IMR-90 (cell line): ENCODE measurements at regions not wholly inside any gene's neighbourhood (a gene's known extent, or its start where the extent isn't known, plus 50 kb on each side); places are given as distances from the start of the nearest gene placed in this dataset.

Experiments
- ATAC-seq: fragments of 200-7000 bp; cut with Tn5 transposase; 2 replicates; pipeline ENCODE4 v1.9.1; 2020; ENCODE audit warnings: low read depth, mild to moderate bottlenecking, moderate library complexity
- BruUV-seq: library from RNA; stranded (reverse); fragments of 400-500 nt; replicated peaks from 2 replicates; lab custom pipeline; 2021; lab: Mats Ljungman, UMichigan
- CTCF ChIA-PET: fragments of 300-600 bp; formaldehyde crosslinking; extraction: SDS; loops from one replicate; lab custom pipeline; 2021; ENCODE audit warnings: antibody characterized with exemption; lab: Yijun Ruan, JAX
- POLR2A ChIA-PET: fragments of 300-600 bp; sonication (Branson Sonifier 250); formaldehyde crosslinking; loops from one replicate; lab custom pipeline; 2022; ENCODE audit warnings: antibody characterized with exemption; ENCODE audit not compliant: unreplicated experiment; lab: Charles Lee
- DNase-seq: peaks from one replicate; pipeline ENCODE4 v3.0.0; 2013
- H2AFZ ChIP-seq: replicated peaks from 2 replicates; pipeline ENCODE3; 2013; ENCODE audit warnings: low read length, mild to moderate bottlenecking; ENCODE audit not compliant: poor library complexity
- H2AK5ac ChIP-seq: 2 replicates; pipeline ENCODE4 v1.6.1; 2013; ENCODE audit warnings: low read depth, low read length, inconsistent platforms
- H2AK9ac ChIP-seq: replicated peaks from 2 replicates; pipeline ENCODE3; 2013; ENCODE audit warnings: mild to moderate bottlenecking, low read depth, low read length, moderate library complexity; ENCODE audit not compliant: poor library complexity
- H2BK120ac ChIP-seq: 2 replicates; pipeline ENCODE4 v1.6.1; 2013; ENCODE audit warnings: low read depth, low read length, inconsistent platforms
- H2BK15ac ChIP-seq: 3 replicates; pipeline ENCODE4 v1.6.1; 2013; ENCODE audit warnings: low read depth, low read length, inconsistent platforms
- H2BK20ac ChIP-seq: 2 replicates; pipeline ENCODE4 v1.6.1; 2013; ENCODE audit warnings: low read depth, mild to moderate bottlenecking, inconsistent platforms, low read length, moderate library complexity
- H2BK5ac ChIP-seq: 2 replicates; pipeline ENCODE4 v1.6.1; 2013; ENCODE audit warnings: mild to moderate bottlenecking, low read depth, low read length, inconsistent platforms; ENCODE audit not compliant: poor library complexity, severe bottlenecking
- H3K14ac ChIP-seq: replicated peaks from 2 replicates; pipeline ENCODE4 v1.6.1; 2013; ENCODE audit warnings: low read depth, low read length, inconsistent platforms
- H3K18ac ChIP-seq: 2 replicates; pipeline ENCODE4 v1.6.1; 2013; ENCODE audit warnings: low read depth, low read length, control low read depth
- H3K23ac ChIP-seq: 2 replicates; pipeline ENCODE4 v1.6.1; 2013; ENCODE audit warnings: low read depth, low read length, inconsistent platforms
- H3K27ac ChIP-seq: 2 replicates; pipeline ENCODE4 v1.5.1; 2013; ENCODE audit warnings: mild to moderate bottlenecking, control low read depth, low read length; ENCODE audit not compliant: insufficient read depth
- H3K27me3 ChIP-seq: 2 replicates; pipeline ENCODE4 v1.6.1; 2013; ENCODE audit warnings: low read length; ENCODE audit not compliant: control insufficient read depth, insufficient read depth
- H3K36me3 ChIP-seq: 2 replicates; pipeline ENCODE4 v1.6.1; 2013; ENCODE audit warnings: low read length, mixed read lengths; ENCODE audit not compliant: control insufficient read depth, insufficient read depth
- H3K4ac ChIP-seq: 2 replicates; pipeline ENCODE4 v1.6.1; 2013; ENCODE audit warnings: low read depth, low read length, inconsistent platforms
- H3K4me1 ChIP-seq: 2 replicates; pipeline ENCODE4 v1.6.1; 2013; ENCODE audit warnings: low read length, mixed read lengths; ENCODE audit not compliant: control insufficient read depth, insufficient read depth
- H3K4me2 ChIP-seq: 2 replicates; pipeline ENCODE4 v1.6.1; 2013; ENCODE audit warnings: low read depth, mild to moderate bottlenecking, control low read depth, low read length, moderate library complexity
- H3K4me3 ChIP-seq: 2 replicates; pipeline ENCODE4 v1.5.1; 2013; ENCODE audit warnings: low read depth, mild to moderate bottlenecking, control low read depth, low read length, moderate library complexity; ENCODE audit not compliant: insufficient read depth
- H3K56ac ChIP-seq: 2 replicates; pipeline ENCODE4 v1.6.1; 2013; ENCODE audit warnings: low read length, inconsistent platforms; ENCODE audit not compliant: insufficient read depth; ENCODE audit errors: extremely low read depth
- H3K79me1 ChIP-seq, 2 experiments: 2 replicates each; pipeline ENCODE4 v1.6.1; 2013; ENCODE audit warnings: low read length in 2 of 2, inconsistent platforms in 1 of 2, low read depth in 1 of 2
- H3K9ac ChIP-seq: 2 replicates; pipeline ENCODE4 v1.6.1; 2013; ENCODE audit warnings: low read depth, low read length, control low read depth
- H3K9me1 ChIP-seq: 2 replicates; pipeline ENCODE4 v1.6.1; 2013; ENCODE audit warnings: low read length, inconsistent platforms; ENCODE audit not compliant: insufficient read depth
- H3K9me3 ChIP-seq: 2 replicates; pipeline ENCODE4 v1.6.1; 2013; ENCODE audit warnings: low read length; ENCODE audit not compliant: control insufficient read depth, insufficient read depth
- H4K20me1 ChIP-seq: 2 replicates; pipeline ENCODE4 v1.6.1; 2013; ENCODE audit warnings: low read length, inconsistent platforms; ENCODE audit not compliant: insufficient read depth
- H4K5ac ChIP-seq: 2 replicates; pipeline ENCODE4 v1.6.1; 2013; ENCODE audit warnings: mild to moderate bottlenecking, low read depth, low read length, control low read depth
- H4K8ac ChIP-seq, 2 experiments: 2 replicates each; pipeline ENCODE4 v1.6.1; 2013; ENCODE audit warnings: low read depth in 2 of 2, low read length in 2 of 2, control low read depth in 1 of 2, inconsistent platforms in 1 of 2
- H4K91ac ChIP-seq: 2 replicates; pipeline ENCODE4 v1.6.1; 2013; ENCODE audit warnings: low read depth, low read length, inconsistent platforms; ENCODE audit not compliant: insufficient read depth
- BHLHE40 ChIP-seq: fragments of 150-350 bp; IDR thresholded peaks from 2 replicates; pipeline ENCODE4 v1.6.1; 2016; ENCODE audit warnings: mild to moderate bottlenecking, low read depth, low read length
- CEBPB ChIP-seq: IDR thresholded peaks from 2 replicates; pipeline ENCODE4 v1.6.1; 2012; ENCODE audit warnings: low read depth, low read length, improper control_type of control experiment
- CHD1 ChIP-seq: IDR thresholded peaks from 2 replicates; pipeline ENCODE4 v1.6.1; 2012; ENCODE audit warnings: low read depth, low read length, improper control_type of control experiment
- CTCF ChIP-seq: conservative IDR thresholded peaks from 2 replicates; pipeline ENCODE4 v1.5.1; 2012; ENCODE audit warnings: mild to moderate bottlenecking, low read depth, low read length, improper control_type of control experiment
- ELK1 ChIP-seq: fragments of 150-350 bp; IDR thresholded peaks from 2 replicates; pipeline ENCODE4 v1.6.1; 2016; ENCODE audit warnings: low read depth, mild to moderate bottlenecking, low read length, moderate library complexity, borderline replicate concordance
- FOS ChIP-seq: fragments of 150-350 bp; IDR thresholded peaks from 2 replicates; pipeline ENCODE4 v1.6.1; 2016; ENCODE audit warnings: low read depth, low read length
- MAFK ChIP-seq: IDR thresholded peaks from 2 replicates; pipeline ENCODE4 v1.6.1; 2012; ENCODE audit warnings: low read depth, low read length, improper control_type of control experiment
- MAZ ChIP-seq: IDR thresholded peaks from 2 replicates; pipeline ENCODE4 v1.6.1; 2012; ENCODE audit warnings: low read depth, mild to moderate bottlenecking, low read length, improper control_type of control experiment, moderate library complexity, borderline replicate concordance
- MXI1 ChIP-seq: IDR thresholded peaks from 2 replicates; pipeline ENCODE4 v1.6.1; 2012; ENCODE audit warnings: low read depth, mild to moderate bottlenecking, low read length, moderate library complexity, borderline replicate concordance
- NFE2L2 ChIP-seq: fragments of 150-350 bp; IDR thresholded peaks from 2 replicates; pipeline ENCODE4 v1.6.1; 2016; ENCODE audit warnings: low read depth, mild to moderate bottlenecking, low read length
- POLR2A ChIP-seq: IDR thresholded peaks from 2 replicates; pipeline ENCODE4 v1.6.1; 2012; ENCODE audit warnings: mild to moderate bottlenecking, low read depth, low read length
- RAD21 ChIP-seq: IDR thresholded peaks from 2 replicates; pipeline ENCODE4 v1.6.1; 2012; ENCODE audit warnings: low read length, improper control_type of control experiment
- RCOR1 ChIP-seq: IDR thresholded peaks from 2 replicates; pipeline ENCODE4 v1.6.1; 2012; ENCODE audit warnings: mild to moderate bottlenecking, low read length, improper control_type of control experiment; ENCODE audit not compliant: insufficient replicate concordance
- RFX5 ChIP-seq: IDR thresholded peaks from 2 replicates; pipeline ENCODE4 v1.8.0; 2012; ENCODE audit warnings: low read depth, mild to moderate bottlenecking, low read length, moderate library complexity
- SMC3 ChIP-seq: fragments of 150-350 bp; IDR thresholded peaks from 2 replicates; pipeline ENCODE4 v1.6.1; 2016; ENCODE audit warnings: low read depth, mild to moderate bottlenecking, antibody characterized with exemption, low read length, moderate library complexity
- USF2 ChIP-seq: fragments of 150-350 bp; IDR thresholded peaks from 2 replicates; pipeline ENCODE4 v1.6.1; 2017; ENCODE audit warnings: mild to moderate bottlenecking, antibody characterized with exemption, low read length, low read depth
- WGBS, 2 experiments: methylation state at CpG; one replicate each; pipeline versions ENCODE4 v1.1.5 to v1.1.7; 2013; ENCODE audit warnings: missing lambda C conversion rate in 2 of 2; ENCODE audit not compliant: insufficient read length in 1 of 2; ENCODE audit errors: extremely low coverage in 2 of 2; 5-methylcytosine and 5-hydroxymethylcytosine counted together
- dilution Hi-C: fragments of 300-500 bp; cut with HindIII; formaldehyde crosslinking; loops from one replicate; pipeline ENCODE4 v1.14.3; 2018; ENCODE audit warnings: low sequenced_read_pairs; ENCODE audit not compliant: unreplicated experiment
- in situ Hi-C: fragments of 300-500 bp; cut with MboI; formaldehyde crosslinking; loops from 3 replicates; pipeline ENCODE4 v1.14.3; 2019; ENCODE audit warnings: low sequenced_read_pairs, inconsistent platforms, mixed read lengths
- intact Hi-C: fragments of 100-400 bp; cut with micrococcal nuclease; formaldehyde crosslinking; loops from 2 replicates; pipeline ENCODE4 v1.10.0; 2022

GRCh38 chr2:136362676-136363390 lies 244.9 kb upstream of the CXCR4 start:
- H3K4me1 ChIP-seq: no peaks in the 10 kb centered on the region
- no peak overlapping the region for H2BK5ac ChIP-seq
- H2BK20ac ChIP-seq: no peak overlapping the region
- no peak overlapping the region for H3K9ac ChIP-seq
- ChIA-PET CTCF (no interaction called here), POLR2A (no interaction called here)
- H2AK9ac ChIP-seq: no peak overlapping the region
- dilution Hi-C loops (no loop called here), in situ Hi-C loops (no loop called here), intact Hi-C loops (no loop called here)
- ATAC-seq: no peak
- no peak overlapping the region for H3K4me2 ChIP-seq
- no peak overlapping the region for H4K91ac ChIP-seq
- H2AK5ac ChIP-seq: no peak overlapping the region
- no peak overlapping the region for H2AFZ ChIP-seq
- no peaks in the 10 kb centered on the region for H3K36me3 ChIP-seq
- H3K79me1 ChIP-seq: no peaks in the 10 kb centered on the region
- no peaks in the 10 kb centered on the region for H4K20me1 ChIP-seq
- H3K14ac ChIP-seq: no peak overlapping the region
- H3K27ac ChIP-seq: no peak overlapping the region
- no peak overlapping the region for H3K56ac ChIP-seq
- no peak overlapping the region for H2BK15ac ChIP-seq
- H3K23ac ChIP-seq: no peak overlapping the region
- no peaks in the 10 kb centered on the region for H3K9me1 ChIP-seq
- no peaks in the 10 kb centered on the region for H3K9me3 ChIP-seq
- H4K5ac ChIP-seq: no peak overlapping the region
- no peak overlapping the region for H3K18ac ChIP-seq
- no peak overlapping the region for H3K4me3 ChIP-seq
- no peak overlapping the region for H4K8ac ChIP-seq
- no peaks in the 10 kb centered on the region for H3K27me3 ChIP-seq
- TF ChIP-seq POLR2A (no peak), BHLHE40 (no peak), MAZ (no peak), RAD21 (no peak), MAFK (no peak), MXI1 (no peak), CHD1 (no peak), CTCF (no peak), RFX5 (no peak), ELK1 (no peak), FOS (no peak), USF2 (no peak), RCOR1 (no peak), NFE2L2 (no peak), CEBPB (no peak), SMC3 (no peak)
- WGBS, 2 experiments: no CpG with 5 or more reads among the region's 9 CpGs
- H2BK120ac ChIP-seq: no peak overlapping the region
- no peak overlapping the region for H3K4ac ChIP-seq
- DNase-seq: no peak
- no TSS peak for BruUV-seq
